Suprapubic skin (tissue), 4 donors: ENCODE measurements at regions not wholly inside any gene's neighbourhood (a gene's known extent, or its start where the extent isn't known, plus 50 kb on each side); places are given as distances from the start of the nearest gene placed in this dataset.

Experiments used
- DNase-seq, 2 donors: peaks; one replicate each; pipeline ENCODE4 v3.0.0-alpha.2; 2019; ENCODE audit warnings: low spot score in 2 of 2
- H3K27ac ChIP-seq: fragments of 200-600 bp; sonication (generic); one replicate; pipeline ENCODE4 v1.5.1; 2019
- H3K27me3 ChIP-seq: fragments of 200-600 bp; sonication (generic); one replicate; pipeline ENCODE4 v1.5.1; 2019
- H3K36me3 ChIP-seq: fragments of 200-600 bp; sonication (generic); one replicate; pipeline ENCODE4 v1.5.1; 2019
- H3K4me1 ChIP-seq: fragments of 200-600 bp; sonication (generic); one replicate; pipeline ENCODE4 v1.5.1; 2019
- H3K4me3 ChIP-seq: fragments of 200-600 bp; sonication (generic); one replicate; pipeline ENCODE4 v1.5.1; 2019; ENCODE audit warnings: mild to moderate bottlenecking
- H3K9me3 ChIP-seq: fragments of 200-600 bp; sonication (generic); one replicate; pipeline ENCODE4 v1.5.1; 2019
- CTCF ChIP-seq, 2 donors: fragments of 200-600 bp in 1 of 2; fragments of 450-650 bp in 1 of 2; sonication (generic) in 1 of 2; IDR thresholded peaks; one replicate each; pipeline ENCODE4 v1.5.1; 2016 to 2019; ENCODE audit warnings: antibody characterized with exemption in 2 of 2, mild to moderate bottlenecking in 1 of 2, moderate library complexity in 1 of 2
- EP300 ChIP-seq: sonication (generic); formaldehyde crosslinking; IDR thresholded peaks from one replicate; pipeline ENCODE4 v1.6.1; 2017; ENCODE audit warnings: antibody characterized with exemption
- POLR2A ChIP-seq, 2 donors: fragments of 450-650 bp; IDR thresholded peaks; one replicate each; pipeline ENCODE4 v1.6.1; 2017; ENCODE audit warnings: antibody characterized with exemption in 2 of 2, mild to moderate bottlenecking in 2 of 2, moderate library complexity in 2 of 2
- POLR2AphosphoS5 ChIP-seq, 3 donors: sonication (generic); formaldehyde crosslinking; IDR thresholded peaks; one replicate each; pipeline ENCODE4 v1.6.1; 2017; ENCODE audit warnings: antibody characterized with exemption in 3 of 3
- WGBS: methylation state at CpG from one replicate; pipeline ENCODE4 v1.1.5; 2018; 5-methylcytosine and 5-hydroxymethylcytosine counted together

GRCh38 chr10:57249615-57250281 lies 888.7 kb upstream of the ZWINT start:
- no peaks in the 10 kb centered on the region for H3K36me3 ChIP-seq
- WGBS: 90% methylated on average over 24 of the region's 32 CpGs

GRCh38 chr10:57247271-57247670 lies 886.2 kb upstream of the ZWINT start:
- WGBS: 43% methylated on average over 4 of the region's 4 CpGs
- no peaks in the 10 kb centered on the region for H3K4me1 ChIP-seq
- H3K27ac ChIP-seq: no peak overlapping the region
- no peaks in the 10 kb centered on the region for H3K36me3 ChIP-seq
- H3K9me3 ChIP-seq: peaks cover 10% of the 10 kb centered on the region
- no peak for DNase-seq
- no peaks in the 10 kb centered on the region for H3K27me3 ChIP-seq
- no peak overlapping the region for H3K4me3 ChIP-seq
- TF ChIP-seq EP300: no peak
- TF ChIP-seq CTCF (IDR thresholded peaks at IDR 0.05): no peak
- TF ChIP-seq POLR2A (IDR thresholded peaks at IDR 0.05): no peak
- TF ChIP-seq POLR2AphosphoS5 (IDR thresholded peaks at IDR 0.05): no peak

More at GRCh38 chr10:57249615-57250281, 888.7 kb upstream of the ZWINT start:
- Histone ChIP-seq H3K27ac (no peak overlapping the region), H3K4me3 (no peak overlapping the region), H3K27me3 (no peaks in the 10 kb centered on the region), H3K9me3 (peaks cover 7% of the 10 kb centered on the region), H3K4me1 (no peaks in the 10 kb centered on the region)
- no peak for TF ChIP-seq POLR2A (IDR thresholded peaks at IDR 0.05)
- TF ChIP-seq CTCF (IDR thresholded peaks at IDR 0.05): no peak
- DNase-seq: no peak

- TF ChIP-seq POLR2AphosphoS5 (IDR thresholded peaks at IDR 0.05) (no peak), EP300 (no peak), CTCF (IDR thresholded peaks at IDR 0.05) (no peak), POLR2A (IDR thresholded peaks at IDR 0.05) (no peak)
- WGBS: 61% methylated on average over 3 of the region's 3 CpGs
These were observed 864.9 kb upstream of the ZWINT start for GRCh38 chr10:57225920-57226319.

GRCh38 chr10:57224811-57225210 lies 863.8 kb upstream of the ZWINT start:
- H3K4me3 ChIP-seq: no peak overlapping the region
- DNase-seq: no peak
- H3K9me3 ChIP-seq: no peaks in the 10 kb centered on the region
- no peak overlapping the region for H3K27ac ChIP-seq
- no peaks in the 10 kb centered on the region for H3K36me3 ChIP-seq
- H3K4me1 ChIP-seq: no peaks in the 10 kb centered on the region
- TF ChIP-seq POLR2AphosphoS5 (IDR thresholded peaks at IDR 0.05) (no peak), EP300 (no peak), CTCF (IDR thresholded peaks at IDR 0.05) (no peak), POLR2A (IDR thresholded peaks at IDR 0.05) (no peak)
- WGBS: 47% methylated on average over 2 of the region's 2 CpGs
- no peaks in the 10 kb centered on the region for H3K27me3 ChIP-seq

More at GRCh38 chr10:57225920-57226319, 864.9 kb upstream of the ZWINT start:
- DNase-seq: no peak
- H3K4me3 ChIP-seq: no peak overlapping the region
- H3K4me1 ChIP-seq: no peaks in the 10 kb centered on the region
- H3K9me3 ChIP-seq: no peaks in the 10 kb centered on the region
- H3K27ac ChIP-seq: no peak overlapping the region
- H3K27me3 ChIP-seq: no peaks in the 10 kb centered on the region
- H3K36me3 ChIP-seq: no peaks in the 10 kb centered on the region

GRCh38 chr10:57222603-57223002 lies 861.5 kb upstream of the ZWINT start:
- no peaks in the 10 kb centered on the region for H3K9me3 ChIP-seq

More at GRCh38 chr10:57222603-57223002, 861.5 kb upstream of the ZWINT start:
- H3K36me3 ChIP-seq: no peaks in the 10 kb centered on the region
- H3K4me1 ChIP-seq: no peaks in the 10 kb centered on the region
- H3K27me3 ChIP-seq: no peaks in the 10 kb centered on the region
- TF ChIP-seq POLR2A (IDR thresholded peaks at IDR 0.05) (no peak), POLR2AphosphoS5 (IDR thresholded peaks at IDR 0.05) (no peak), CTCF (IDR thresholded peaks at IDR 0.05) (no peak), EP300 (no peak)
- no peak overlapping the region for H3K27ac ChIP-seq
- no peak for DNase-seq
- H3K4me3 ChIP-seq: no peak overlapping the region
- WGBS: 47% methylated on average over 2 of the region's 2 CpGs
